ENCODE measurements at regions not wholly inside any gene's neighbourhood (a gene's known extent, or its start where the extent isn't known, plus 50 kb on each side); places are given as distances from the start of the nearest gene placed in this dataset.

DNA sequence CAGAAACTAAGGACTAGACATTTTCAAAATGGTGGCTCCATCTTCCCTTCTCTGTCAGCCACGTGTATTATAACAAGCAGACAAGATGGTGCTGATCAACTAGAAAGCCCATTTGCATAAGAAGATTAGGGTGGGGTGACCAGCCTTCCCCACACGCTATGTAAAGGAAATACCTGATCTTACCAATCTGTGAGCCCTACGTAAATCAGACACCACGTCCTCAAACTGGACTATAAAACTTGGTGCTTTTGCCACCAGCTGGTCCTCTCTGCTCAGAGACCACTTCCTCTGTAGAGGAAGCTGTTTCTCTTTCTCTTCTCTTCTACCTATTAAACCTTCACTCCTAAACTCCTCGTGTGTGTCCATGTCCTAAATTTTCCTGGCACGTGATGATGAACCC is 101.1 kb upstream of the PLEKHG7 start:
- DNase-seq (ENCODE audit: low spot score) = no peak
- Histone ChIP-seq H4K20me1 (ENCODE audit: low read depth) (no peaks in the 10 kb centered on the region), H3K9me3 (ENCODE audit: low read depth) (no peaks in the 10 kb centered on the region), H3K4me1 (no peaks in the 10 kb centered on the region), H2AFZ (replicated peaks) (no peak overlapping the region), H3K27me3 (no peaks in the 10 kb centered on the region), H3F3A (ENCODE audit: low read depth) (no peaks in the 10 kb centered on the region), H3K4me3 (no peak overlapping the region), H3K27ac (no peak overlapping the region), H3K79me2 (ENCODE audit: low read depth) (no peaks in the 10 kb centered on the region), H3K9ac (no peak overlapping the region), H3K4me2 (no peak overlapping the region), H3K36me3 (no peaks in the 10 kb centered on the region)
- TF ChIP-seq EZH2 (IDR thresholded peaks at IDR 0.05) (no peak), EZH2phosphoT487 (IDR thresholded peaks at IDR 0.05) (no peak)
- TF ChIP-seq, protein P1, sequence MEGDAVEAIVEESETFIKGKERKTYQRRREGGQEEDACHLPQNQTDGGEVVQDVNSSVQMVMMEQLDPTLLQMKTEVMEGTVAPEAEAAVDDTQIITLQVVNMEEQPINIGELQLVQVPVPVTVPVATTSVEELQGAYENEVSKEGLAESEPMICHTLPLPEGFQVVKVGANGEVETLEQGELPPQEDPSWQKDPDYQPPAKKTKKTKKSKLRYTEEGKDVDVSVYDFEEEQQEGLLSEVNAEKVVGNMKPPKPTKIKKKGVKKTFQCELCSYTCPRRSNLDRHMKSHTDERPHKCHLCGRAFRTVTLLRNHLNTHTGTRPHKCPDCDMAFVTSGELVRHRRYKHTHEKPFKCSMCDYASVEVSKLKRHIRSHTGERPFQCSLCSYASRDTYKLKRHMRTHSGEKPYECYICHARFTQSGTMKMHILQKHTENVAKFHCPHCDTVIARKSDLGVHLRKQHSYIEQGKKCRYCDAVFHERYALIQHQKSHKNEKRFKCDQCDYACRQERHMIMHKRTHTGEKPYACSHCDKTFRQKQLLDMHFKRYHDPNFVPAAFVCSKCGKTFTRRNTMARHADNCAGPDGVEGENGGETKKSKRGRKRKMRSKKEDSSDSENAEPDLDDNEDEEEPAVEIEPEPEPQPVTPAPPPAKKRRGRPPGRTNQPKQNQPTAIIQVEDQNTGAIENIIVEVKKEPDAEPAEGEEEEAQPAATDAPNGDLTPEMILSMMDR (IDR thresholded peaks at IDR 0.05) = no peak
- Mint-ChIP-seq H3K27me3 (ENCODE audit: insufficient read depth, low read depth) (no peaks in the 10 kb centered on the region), H3K27ac (no peak overlapping the region), H3K9me3 (peaks cover 18% of the 10 kb centered on the region), H3K4me1 (no peaks in the 10 kb centered on the region), H3K4me3 (no peak overlapping the region), H3K36me3 (peaks cover 6% of the 10 kb centered on the region)

DNA sequence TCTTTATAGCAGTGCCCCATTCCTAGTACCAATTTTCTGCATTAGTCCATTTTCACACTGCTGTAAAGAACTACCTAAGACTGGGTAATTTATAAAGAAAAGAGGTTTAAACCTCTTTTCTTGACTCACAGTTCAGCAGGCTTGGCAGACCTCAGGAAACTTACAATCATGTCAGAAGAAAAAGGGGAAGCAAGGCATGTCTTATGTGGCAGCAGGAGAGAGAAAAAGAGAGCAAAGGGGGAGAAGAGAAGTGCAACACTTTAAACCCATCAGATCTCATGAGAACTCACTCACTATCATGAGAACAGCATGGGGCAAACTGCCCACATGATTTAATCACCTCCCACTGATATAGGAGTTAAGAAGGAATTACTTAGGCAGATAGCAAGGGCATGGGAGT is 101.6 kb upstream of the PLEKHG7 start:
- TF ChIP-seq, protein P1 (IDR thresholded peaks at IDR 0.05) = no peak
- no peak for TF ChIP-seq EZH2phosphoT487 (IDR thresholded peaks at IDR 0.05)
- TF ChIP-seq EZH2 (IDR thresholded peaks at IDR 0.05) = no peak
- H3K36me3 Mint-ChIP-seq = peaks cover 6% of the 10 kb centered on the region

DNA sequence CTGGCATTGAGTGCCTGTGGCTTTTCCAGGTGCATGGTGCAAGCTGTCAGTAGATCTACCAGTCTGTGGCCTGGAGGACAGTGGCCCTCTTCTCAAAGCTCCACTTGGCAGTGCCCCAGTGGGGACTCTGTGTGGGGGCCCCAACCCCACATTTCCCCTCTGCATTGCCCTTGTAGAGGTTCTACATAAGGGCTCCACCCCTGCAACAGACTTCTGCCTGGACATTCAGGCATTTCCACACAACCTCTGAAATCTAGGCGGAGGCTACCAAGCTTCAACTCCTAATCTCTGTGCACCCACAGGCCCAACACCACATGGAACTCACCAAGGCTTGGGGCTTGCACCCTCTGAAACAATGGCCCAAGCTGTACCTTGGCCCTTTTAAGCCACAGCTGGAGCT is 102.7 kb upstream of the PLEKHG7 start:
- H3K4me1 Mint-ChIP-seq = peaks cover 3% of the 10 kb centered on the region
- Histone ChIP-seq H3K9ac (no peak overlapping the region), H3K36me3 (no peaks in the 10 kb centered on the region), H2AFZ (replicated peaks) (no peak overlapping the region), H3F3A (ENCODE audit: low read depth) (no peaks in the 10 kb centered on the region), H3K9me3 (ENCODE audit: low read depth) (no peaks in the 10 kb centered on the region), H3K4me1 (no peaks in the 10 kb centered on the region), H3K4me2 (no peak overlapping the region), H4K20me1 (ENCODE audit: low read depth) (no peaks in the 10 kb centered on the region), H3K27me3 (no peaks in the 10 kb centered on the region), H3K4me3 (no peak overlapping the region), H3K79me2 (ENCODE audit: low read depth) (no peaks in the 10 kb centered on the region), H3K27ac (no peak overlapping the region)
- peaks cover 7% of the 10 kb centered on the region for H3K36me3 Mint-ChIP-seq
- no peak for DNase-seq (ENCODE audit: low spot score)
- no peak overlapping the region for H3K4me3 Mint-ChIP-seq
- peaks cover 19% of the 10 kb centered on the region for H3K9me3 Mint-ChIP-seq
- TF ChIP-seq, protein P1 (IDR thresholded peaks at IDR 0.05) = no peak
- TF ChIP-seq EZH2phosphoT487 (IDR thresholded peaks at IDR 0.05) = no peak
- TF ChIP-seq EZH2 (IDR thresholded peaks at IDR 0.05) = no peak
- H3K27me3 Mint-ChIP-seq (ENCODE audit: insufficient read depth, low read depth) = no peaks in the 10 kb centered on the region
- H3K27ac Mint-ChIP-seq = no peak overlapping the region

More for the DNA sequence above, 101.6 kb upstream of the PLEKHG7 start:
- no peaks in the 10 kb centered on the region for H3K36me3 ChIP-seq
- DNase-seq (ENCODE audit: low spot score) = no peak
- H3K79me2 ChIP-seq (ENCODE audit: low read depth) = no peaks in the 10 kb centered on the region
- Mint-ChIP-seq H3K4me3 (no peak overlapping the region), H3K9me3 (peaks cover 18% of the 10 kb centered on the region), H3K27ac (no peak overlapping the region), H3K4me1 (peaks cover 2% of the 10 kb centered on the region), H3K27me3 (ENCODE audit: insufficient read depth, low read depth) (no peaks in the 10 kb centered on the region)
- H3K4me1 ChIP-seq = no peaks in the 10 kb centered on the region
- no peak overlapping the region for H3K27ac ChIP-seq
- no peaks in the 10 kb centered on the region for H3K27me3 ChIP-seq
- no peaks in the 10 kb centered on the region for H3K9me3 ChIP-seq (ENCODE audit: low read depth)
- no peaks in the 10 kb centered on the region for H3F3A ChIP-seq (ENCODE audit: low read depth)
- H2AFZ ChIP-seq (replicated peaks) = no peak overlapping the region
- H4K20me1 ChIP-seq (ENCODE audit: low read depth) = no peaks in the 10 kb centered on the region
- H3K4me3 ChIP-seq = no peak overlapping the region
- H3K9ac ChIP-seq = no peak overlapping the region
- H3K4me2 ChIP-seq = no peak overlapping the region

All from neural progenitor cell (in vitro differentiated cells).